Heart left ventricle (tissue), 16 donors: ENCODE measurements at regions not wholly inside any gene's neighbourhood (a gene's known extent, or its start where the extent isn't known, plus 50 kb on each side); places are given as distances from the start of the nearest gene placed in this dataset.
A peak's percentile ranks its signal among the peaks of the same experiment; 100 is the strongest.

ENCODE experiments used
- ATAC-seq, 4 donors: fragments of 200-7000 bp; cut with Tn5 transposase; one replicate each; pipeline ENCODE4 v1.9.1; 2020 to 2022; ENCODE audit warnings: moderate library complexity in 4 of 4, mild to moderate bottlenecking in 3 of 4, moderate number of reproducible peaks in 1 of 4
- DNase-seq, 5 donors: peaks; one replicate each; pipeline ENCODE4 v3.0.0-alpha.2; 2020
- H3K27ac ChIP-seq, 12 donors: fragments of 200-600 bp; sonication (generic) in 4 of 12; one replicate each; pipeline versions ENCODE4 v1.5.0 to v1.8.0; 2016 to 2022; ENCODE audit warnings: mild to moderate bottlenecking in 2 of 12
- H3K27me3 ChIP-seq, 9 donors: fragments of 200-600 bp; sonication (generic) in 2 of 9; one replicate each; pipeline versions ENCODE4 v1.5.1 to v1.8.0; 2016 to 2022; ENCODE audit warnings: mild to moderate bottlenecking in 3 of 9
- H3K36me3 ChIP-seq, 9 donors: fragments of 200-600 bp; sonication (generic) in 2 of 9; one replicate each; pipeline versions ENCODE4 v1.5.0 to v1.8.0; 2018 to 2022; ENCODE audit warnings: mild to moderate bottlenecking in 2 of 9
- H3K4me1 ChIP-seq, 12 donors: fragments of 200-600 bp; sonication (generic) in 4 of 12; one replicate each; pipeline versions ENCODE4 v1.5.0 to v1.8.0; 2016 to 2022; ENCODE audit warnings: mild to moderate bottlenecking in 3 of 12
- H3K4me3 ChIP-seq, 12 donors: fragments of 200-600 bp; sonication (generic) in 4 of 12; one replicate each; pipeline versions ENCODE4 v1.5.0 to v1.8.0; 2017 to 2022; ENCODE audit warnings: mild to moderate bottlenecking in 9 of 12, moderate library complexity in 4 of 12
- H3K9me3 ChIP-seq, 12 donors: fragments of 200-600 bp; sonication (generic) in 4 of 12; one replicate each; pipeline versions ENCODE4 v1.5.0 to v1.8.0; 2016 to 2022; ENCODE audit warnings: mild to moderate bottlenecking in 1 of 12
- POLR2A ChIP-seq, 2 donors: fragments of 450-650 bp; IDR thresholded peaks; one replicate each; pipeline ENCODE4 v1.6.1; 2017; ENCODE audit warnings: antibody characterized with exemption in 2 of 2, mild to moderate bottlenecking in 2 of 2, moderate library complexity in 2 of 2
- WGBS, 4 donors: extraction: QIAGEN DNeasy Blood & Tissue Kit in 2 of 4; methylation state at CpG; one replicate each; pipeline versions ENCODE4 v1.1.5 to v1.1.7; 2013 to 2018; 5-methylcytosine and 5-hydroxymethylcytosine counted together
- intact Hi-C, 10 donors: fragments of 100-400 bp; cut with DNase I; formaldehyde crosslinking; loops; one replicate each; pipeline versions ENCODE4 v1.11.1 to v1.14.2; 2022
- TF ChIP-seq, protein P1 (sequence below), 12 donors: fragments of 200-600 bp; sonication (generic) in 4 of 12; IDR thresholded peaks; one replicate each; pipeline versions ENCODE4 v1.5.0 to v1.8.0; 2018 to 2022; ENCODE audit warnings: antibody characterized with exemption in 12 of 12, mild to moderate bottlenecking in 5 of 12
- donor health status: ischemic (EF 13 %, LVEDD 7.1; RV severe dilation, severe dysfunction).
- donor health status: healthy with polysubstance abuse.
- donor health status: DM: no; HTN: yes; CAD: no.
- donor health status: DM: no; HTN: no; CAD: no.
- donor health status: ischemic (EF 25% LVEDD 6.9; RV normal size, moderate dysfunction).
- donor health status: ischemic (EF 25% LVEDD 5.7; RV mildly dilated, moderate dysfunction).
- donor health status: healthy.
- donor health status: DM: yes; HTN: yes; CAD: no.
- donor health status: ischemic (EF 35%, LVEDD 5.7; RV mildly dilated, moderate dysfunction).
- donor health status: nonischemic (EF 11% LVEDD 7.7; RV severe dilation, severe dysfunction).
- donor health status: DM: yes; HTN: yes; CAD: no.
- donor health status: PGD.
- donor health status: ischemic (EF 29% LVEDD 5.4; RV normal size, mild dysfunction).
- donor health status: nonischemic (EF 23%, LVEDD 6.1; RV moderate dilation, normal function).

GRCh38 chr13:70634893-70635292 lies 526.6 kb upstream of the KLHL1 start:
- WGBS, 4 donors = 82 to 85% (median 82%) methylated on average over 3 of the region's 3 CpGs
- intact Hi-C loops = no loop called here
- Histone ChIP-seq H3K4me3 (no peak overlapping the region), H3K9me3 (no peaks in the 10 kb centered on the region), H3K4me1 (no peaks in the 10 kb centered on the region), H3K36me3 (no peaks in the 10 kb centered on the region), H3K27ac (no peak overlapping the region), H3K27me3 (no peaks in the 10 kb centered on the region)
- DNase-seq (no peak), ATAC-seq (no peak)
- TF ChIP-seq, protein P1, sequence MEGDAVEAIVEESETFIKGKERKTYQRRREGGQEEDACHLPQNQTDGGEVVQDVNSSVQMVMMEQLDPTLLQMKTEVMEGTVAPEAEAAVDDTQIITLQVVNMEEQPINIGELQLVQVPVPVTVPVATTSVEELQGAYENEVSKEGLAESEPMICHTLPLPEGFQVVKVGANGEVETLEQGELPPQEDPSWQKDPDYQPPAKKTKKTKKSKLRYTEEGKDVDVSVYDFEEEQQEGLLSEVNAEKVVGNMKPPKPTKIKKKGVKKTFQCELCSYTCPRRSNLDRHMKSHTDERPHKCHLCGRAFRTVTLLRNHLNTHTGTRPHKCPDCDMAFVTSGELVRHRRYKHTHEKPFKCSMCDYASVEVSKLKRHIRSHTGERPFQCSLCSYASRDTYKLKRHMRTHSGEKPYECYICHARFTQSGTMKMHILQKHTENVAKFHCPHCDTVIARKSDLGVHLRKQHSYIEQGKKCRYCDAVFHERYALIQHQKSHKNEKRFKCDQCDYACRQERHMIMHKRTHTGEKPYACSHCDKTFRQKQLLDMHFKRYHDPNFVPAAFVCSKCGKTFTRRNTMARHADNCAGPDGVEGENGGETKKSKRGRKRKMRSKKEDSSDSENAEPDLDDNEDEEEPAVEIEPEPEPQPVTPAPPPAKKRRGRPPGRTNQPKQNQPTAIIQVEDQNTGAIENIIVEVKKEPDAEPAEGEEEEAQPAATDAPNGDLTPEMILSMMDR (IDR thresholded peaks at IDR 0.05) = no peak
- TF ChIP-seq POLR2A (IDR thresholded peaks at IDR 0.05) = no peak

- Histone ChIP-seq H3K27me3 (no peaks in the 10 kb centered on the region), H3K27ac (no peak overlapping the region), H3K4me1 (no peaks in the 10 kb centered on the region), H3K36me3 (no peaks in the 10 kb centered on the region), H3K9me3 (no peaks in the 10 kb centered on the region), H3K4me3 (no peak overlapping the region)
- intact Hi-C loops = no loop called here
- no peak for DNase-seq
- no peak for ATAC-seq
- no peak for TF ChIP-seq POLR2A (IDR thresholded peaks at IDR 0.05)
- TF ChIP-seq, protein P1 (IDR thresholded peaks at IDR 0.05) = no peak
- 58 to 68% (median 63%) methylated on average over 2 of the region's 2 CpGs for WGBS, 4 donors
Measured at GRCh38 chr13:70630247-70630646, 522.0 kb upstream of the KLHL1 start.

DNA sequence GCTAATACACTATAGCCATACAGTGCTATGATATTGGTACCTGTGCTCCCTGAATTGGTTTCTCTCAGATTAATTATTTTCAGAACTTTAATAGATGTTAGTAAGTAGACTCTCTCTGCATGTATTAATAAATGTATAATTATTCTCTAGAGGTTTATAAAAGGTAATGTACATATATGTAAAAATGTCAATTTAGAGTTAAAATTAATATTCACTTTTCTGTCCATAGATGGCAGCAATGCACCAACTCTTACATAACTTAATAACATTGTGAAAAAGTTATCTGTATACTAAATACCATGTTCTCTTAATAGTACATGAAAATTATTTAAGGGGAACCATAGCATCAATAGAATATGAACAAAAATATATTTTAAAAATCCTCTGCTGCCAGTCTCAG lies 515.0 kb upstream of the KLHL1 start:
- H3K27ac ChIP-seq = no peak overlapping the region
- no peaks in the 10 kb centered on the region for H3K9me3 ChIP-seq
- H3K36me3 ChIP-seq = no peaks in the 10 kb centered on the region
- no peak overlapping the region for H3K4me3 ChIP-seq
- intact Hi-C loops = loop anchor here in 1 of 10 donors (10.0 kb wide), 1 partner anchor 1262 kb away; no protein-coding TSS in a partner anchor
- TF ChIP-seq, protein P1 (IDR thresholded peaks at IDR 0.05) = peak in 10 of 12 donors; percentile 19 to 58 (median 38)
- no peak for TF ChIP-seq POLR2A (IDR thresholded peaks at IDR 0.05)
- no peaks in the 10 kb centered on the region for H3K4me1 ChIP-seq
- no peak for ATAC-seq
- no peaks in the 10 kb centered on the region for H3K27me3 ChIP-seq
- DNase-seq = no peak

GRCh38 chr13:70622796-70623195 lies 514.5 kb upstream of the KLHL1 start:
- Histone ChIP-seq H3K36me3 (no peaks in the 10 kb centered on the region), H3K4me1 (no peaks in the 10 kb centered on the region), H3K4me3 (no peak overlapping the region), H3K27ac (no peak overlapping the region), H3K9me3 (no peaks in the 10 kb centered on the region), H3K27me3 (no peaks in the 10 kb centered on the region)
- DNase-seq = no peak
- WGBS, 4 donors = 34 to 38% (median 36%) methylated on average over 5 of the region's 5 CpGs
- intact Hi-C loops = loop anchor here in 1 of 10 donors (10.0 kb wide), 1 partner anchor 1262 kb away; no protein-coding TSS in a partner anchor
- no peak for ATAC-seq
- TF ChIP-seq, protein P1 (IDR thresholded peaks at IDR 0.05) = no peak
- no peak for TF ChIP-seq POLR2A (IDR thresholded peaks at IDR 0.05)
